Endodermal cell (in vitro differentiated cells): ENCODE measurements at regions not wholly inside any gene's neighbourhood (a gene's known extent, or its start where the extent isn't known, plus 50 kb on each side); places are given as distances from the start of the nearest gene placed in this dataset.

ENCODE experiments used
- DNase-seq: peaks from one replicate; pipeline ENCODE4 v3.0.0-alpha.2; 2017
- H3K27ac ChIP-seq: 2 replicates; pipeline ENCODE4 v1.5.1; 2013; ENCODE audit warnings: mild to moderate bottlenecking, low read depth, low read length, moderate library complexity
- H3K27me3 ChIP-seq: 2 replicates; pipeline ENCODE4 v1.6.1; 2013; ENCODE audit warnings: mild to moderate bottlenecking, low read length, moderate library complexity; ENCODE audit not compliant: insufficient read depth, control insufficient read depth, poor library complexity, severe bottlenecking
- H3K36me3 ChIP-seq: 2 replicates; pipeline ENCODE4 v1.7.0; 2013; ENCODE audit warnings: mild to moderate bottlenecking, low read length, moderate library complexity; ENCODE audit not compliant: control insufficient read depth, insufficient read depth
- H3K4me1 ChIP-seq: one replicate; pipeline ENCODE4 v1.7.0; 2013; ENCODE audit warnings: low read length; ENCODE audit not compliant: control insufficient read depth, insufficient read depth
- H3K4me3 ChIP-seq: 2 replicates; pipeline ENCODE4 v1.5.1; 2013; ENCODE audit warnings: mild to moderate bottlenecking, low read length, moderate library complexity
- H3K9ac ChIP-seq: 2 replicates; pipeline ENCODE4 v1.6.1; 2013; ENCODE audit warnings: mild to moderate bottlenecking, low read length, moderate library complexity; ENCODE audit not compliant: poor library complexity, severe bottlenecking; ENCODE audit errors: extremely low read depth
- H3K9me3 ChIP-seq: 2 replicates; pipeline ENCODE4 v1.6.1; 2013; ENCODE audit warnings: mild to moderate bottlenecking, low read length, moderate library complexity; ENCODE audit not compliant: control insufficient read depth
- H3K27ac Mint-ChIP-seq: 2 replicates; pipeline ENCODE4 v1.8.0; 2020; ENCODE audit warnings: mixed read lengths
- H3K27me3 Mint-ChIP-seq: 2 replicates; pipeline ENCODE4 v1.8.0; 2021; ENCODE audit warnings: mild to moderate bottlenecking, mixed read lengths; ENCODE audit not compliant: insufficient read depth
- H3K36me3 Mint-ChIP-seq: 2 replicates; pipeline ENCODE4 v1.8.0; 2020; ENCODE audit warnings: low read depth, mixed read lengths
- H3K4me1 Mint-ChIP-seq: 2 replicates; pipeline ENCODE4 v1.8.0; 2020; ENCODE audit warnings: mixed read lengths
- H3K4me3 Mint-ChIP-seq: 2 replicates; pipeline ENCODE4 v1.8.0; 2020; ENCODE audit warnings: mild to moderate bottlenecking, moderate library complexity, mixed read lengths
- H3K9me3 Mint-ChIP-seq: 2 replicates; pipeline ENCODE4 v1.8.0; 2020; ENCODE audit warnings: mild to moderate bottlenecking, mixed read lengths
- CTCF ChIP-seq: fragments of 200-600 bp; sonication (generic); conservative IDR thresholded peaks from 2 replicates; pipeline ENCODE4 v1.5.0; 2021; ENCODE audit warnings: antibody characterized with exemption, mild to moderate bottlenecking
- WGBS, 2 experiments: methylation state at CpG; one replicate each; pipeline versions ENCODE4 v1.1.5 to v1.1.7; 2013; ENCODE audit warnings: missing lambda C conversion rate in 2 of 2, mixed read lengths in 1 of 2; ENCODE audit not compliant: insufficient coverage in 1 of 2, insufficient read length in 1 of 2; 5-methylcytosine and 5-hydroxymethylcytosine counted together

- Histone ChIP-seq H3K9me3 (no peaks in the 10 kb centered on the region), H3K27me3 (no peaks in the 10 kb centered on the region), H3K4me3 (no peak overlapping the region), H3K4me1 (no peaks in the 10 kb centered on the region), H3K9ac (no peak overlapping the region), H3K36me3 (no peaks in the 10 kb centered on the region), H3K27ac (no peak overlapping the region)
- H3K36me3 Mint-ChIP-seq: no peaks in the 10 kb centered on the region
- no peak overlapping the region for H3K4me3 Mint-ChIP-seq
- peaks cover 4% of the 10 kb centered on the region for H3K27me3 Mint-ChIP-seq
- no peak overlapping the region for H3K27ac Mint-ChIP-seq
- no peaks in the 10 kb centered on the region for H3K9me3 Mint-ChIP-seq
- no peak for DNase-seq
- 91% methylated on average over 2 of the region's 2 CpGs; no CpG with 5 or more reads in 1 of the 2 experiments for WGBS, 2 experiments
- no peak for TF ChIP-seq CTCF
- no peaks in the 10 kb centered on the region for H3K4me1 Mint-ChIP-seq
Observed at GRCh38 chr2:100764430-100764829, 55.5 kb upstream of the NPAS2 start.

- Histone ChIP-seq H3K9me3 (no peaks in the 10 kb centered on the region), H3K27me3 (no peaks in the 10 kb centered on the region), H3K27ac (no peak overlapping the region), H3K4me3 (no peak overlapping the region), H3K36me3 (no peaks in the 10 kb centered on the region), H3K4me1 (no peaks in the 10 kb centered on the region), H3K9ac (no peak overlapping the region)
- 69 to 81% methylated on average over 3 to 4 of the region's 4 CpGs for WGBS, 2 experiments
- no peak overlapping the region for H3K4me3 Mint-ChIP-seq
- peaks cover 4% of the 10 kb centered on the region for H3K27me3 Mint-ChIP-seq
- H3K27ac Mint-ChIP-seq: no peak overlapping the region
- no peaks in the 10 kb centered on the region for H3K36me3 Mint-ChIP-seq
- no peak for DNase-seq
- no peak for TF ChIP-seq CTCF
- no peaks in the 10 kb centered on the region for H3K9me3 Mint-ChIP-seq
- H3K4me1 Mint-ChIP-seq: no peaks in the 10 kb centered on the region
Observed at GRCh38 chr2:100765481-100765880, 54.5 kb upstream of the NPAS2 start.

- Histone ChIP-seq H3K36me3 (no peaks in the 10 kb centered on the region), H3K27ac (no peak overlapping the region), H3K9me3 (no peaks in the 10 kb centered on the region), H3K4me1 (no peaks in the 10 kb centered on the region), H3K9ac (no peak overlapping the region), H3K4me3 (no peak overlapping the region), H3K27me3 (no peaks in the 10 kb centered on the region)
- H3K9me3 Mint-ChIP-seq: no peaks in the 10 kb centered on the region
- H3K27ac Mint-ChIP-seq: no peak overlapping the region
- H3K27me3 Mint-ChIP-seq: peaks cover 4% of the 10 kb centered on the region
- WGBS, 2 experiments: 85 to 88% methylated on average over 5 to 6 of the region's 6 CpGs
- no peak for DNase-seq
- no peaks in the 10 kb centered on the region for H3K4me1 Mint-ChIP-seq
- no peaks in the 10 kb centered on the region for H3K36me3 Mint-ChIP-seq
- H3K4me3 Mint-ChIP-seq: no peak overlapping the region
- TF ChIP-seq CTCF: no peak
Observed at GRCh38 chr2:100766256-100766655, 53.7 kb upstream of the NPAS2 start.
